GM23338 (cell line): ENCODE measurements at regions not wholly inside any gene's neighbourhood (a gene's known extent, or its start where the extent isn't known, plus 50 kb on each side); places are given as distances from the start of the nearest gene placed in this dataset.

Source experiments
- ATAC-seq: fragments of 200-7000 bp; cut with Tn5 transposase; 3 replicates; pipeline ENCODE4 v1.9.1; 2020
- DNase-seq: peaks from one replicate; pipeline ENCODE4 v3.0.0-alpha.2; 2015; ENCODE audit warnings: low spot score
- H2AFZ ChIP-seq: fragments of 200-600 bp; sonication (generic); 2 replicates; pipeline ENCODE4 v1.8.0; 2016; ENCODE audit warnings: antibody characterized with exemption, mild to moderate bottlenecking, moderate library complexity
- H3F3A ChIP-seq: fragments of 200-600 bp; sonication (generic); replicated peaks from 2 replicates; pipeline ENCODE4 v1.8.0; 2017; ENCODE audit warnings: antibody characterized with exemption, mixed run types, low read depth
- H3K27ac ChIP-seq: fragments of 200-600 bp; sonication (generic); 2 replicates; pipeline ENCODE4 v1.6.1; 2016; ENCODE audit warnings: low read depth
- H3K27me3 ChIP-seq: fragments of 200-600 bp; sonication (generic); 2 replicates; pipeline ENCODE4 v1.8.0; 2016; ENCODE audit warnings: mild to moderate bottlenecking, mixed run types, moderate library complexity; ENCODE audit not compliant: insufficient read depth
- H3K36me3 ChIP-seq: fragments of 200-600 bp; sonication (generic); 2 replicates; pipeline ENCODE4 v1.8.0; 2016; ENCODE audit warnings: mild to moderate bottlenecking; ENCODE audit not compliant: insufficient read depth
- H3K4me1 ChIP-seq: fragments of 200-600 bp; sonication (generic); 2 replicates; pipeline ENCODE4 v1.8.0; 2016; ENCODE audit warnings: mild to moderate bottlenecking, moderate library complexity; ENCODE audit not compliant: insufficient read depth
- H3K4me2 ChIP-seq: fragments of 200-600 bp; sonication (generic); 2 replicates; pipeline ENCODE4 v1.7.1; 2017; ENCODE audit warnings: mixed run types
- H3K4me3 ChIP-seq: fragments of 200-600 bp; sonication (generic); 2 replicates; pipeline ENCODE4 v1.6.1; 2016; ENCODE audit warnings: mixed run types
- H3K79me2 ChIP-seq: fragments of 200-600 bp; sonication (generic); replicated peaks from 2 replicates; pipeline ENCODE4 v1.8.0; 2017; ENCODE audit warnings: mild to moderate bottlenecking; ENCODE audit not compliant: insufficient read depth
- H3K9me2 ChIP-seq: fragments of 200-600 bp; sonication (generic); 2 replicates; pipeline ENCODE4 v1.8.0; 2017; ENCODE audit not compliant: insufficient read depth
- H4K20me1 ChIP-seq: fragments of 200-600 bp; sonication (generic); replicated peaks from 2 replicates; pipeline ENCODE4 v1.8.0; 2017; ENCODE audit warnings: mild to moderate bottlenecking; ENCODE audit not compliant: insufficient read depth
- H3K27ac Mint-ChIP-seq: 2 replicates; pipeline ENCODE4 v1.8.0; 2020; ENCODE audit warnings: inconsistent platforms, mild to moderate bottlenecking, moderate library complexity, mixed read lengths
- H3K27me3 Mint-ChIP-seq: 3 replicates; pipeline ENCODE4 v1.8.0; 2022; ENCODE audit warnings: low read depth, mild to moderate bottlenecking, moderate library complexity, mixed read lengths, inconsistent platforms; ENCODE audit not compliant: insufficient read depth, poor library complexity
- H3K36me3 Mint-ChIP-seq: 3 replicates; pipeline ENCODE4 v1.8.0; 2021; ENCODE audit warnings: low read depth, mild to moderate bottlenecking, inconsistent platforms, moderate library complexity, mixed read lengths
- H3K4me1 Mint-ChIP-seq: 3 replicates; pipeline ENCODE4 v1.8.0; 2020; ENCODE audit warnings: mild to moderate bottlenecking, inconsistent platforms, mixed read lengths
- H3K4me3 Mint-ChIP-seq: 3 replicates; pipeline ENCODE4 v1.8.0; 2021; ENCODE audit warnings: moderate library complexity, mild to moderate bottlenecking, inconsistent platforms, mixed read lengths
- H3K9me3 Mint-ChIP-seq: 3 replicates; pipeline ENCODE4 v1.8.0; 2020; ENCODE audit warnings: moderate library complexity, mild to moderate bottlenecking, inconsistent platforms, mixed read lengths
- CREB1 ChIP-seq: fragments of 250-450 bp; sonication (Bioruptor Pico); IDR thresholded peaks from 2 replicates; pipeline ENCODE4 v1.5.0; 2020; ENCODE audit warnings: low read depth, mild to moderate bottlenecking, moderate library complexity
- CTCF ChIP-seq, 2 experiments: fragments of 200-600 bp in 1 of 2; sonication (generic) in 1 of 2; conservative IDR thresholded peaks; 2 replicates each; pipeline versions ENCODE4 v1.5.1 to v1.6.1; 2016 to 2017; ENCODE audit warnings: antibody characterized with exemption in 2 of 2, low read depth in 2 of 2, mild to moderate bottlenecking in 2 of 2, moderate library complexity in 1 of 2
- EZH2 ChIP-seq: fragments of 200-600 bp; sonication (generic); IDR thresholded peaks from one replicate; pipeline ENCODE4 v1.8.0; 2017; ENCODE audit warnings: antibody characterized with exemption, mild to moderate bottlenecking, low read depth; ENCODE audit not compliant: unreplicated experiment
- EZH2phosphoT487 ChIP-seq: fragments of 200-600 bp; sonication (generic); IDR thresholded peaks from one replicate; pipeline ENCODE4 v1.8.1; 2018; ENCODE audit warnings: antibody characterized with exemption; ENCODE audit not compliant: unreplicated experiment
- JUNB ChIP-seq: IDR thresholded peaks from one replicate; pipeline ENCODE4 v1.6.1; 2016; ENCODE audit warnings: antibody characterized with exemption; ENCODE audit not compliant: unreplicated experiment
- NANOG ChIP-seq: IDR thresholded peaks from 2 replicates; pipeline ENCODE4 v1.6.1; 2016; ENCODE audit warnings: antibody characterized with exemption, borderline replicate concordance
- POLR2AphosphoS5 ChIP-seq: IDR thresholded peaks from 2 replicates; pipeline ENCODE4 v1.6.1; 2016; ENCODE audit warnings: antibody characterized with exemption, low read depth
- REST ChIP-seq: IDR thresholded peaks from one replicate; pipeline ENCODE4 v1.6.1; 2018; ENCODE audit warnings: antibody characterized with exemption; ENCODE audit not compliant: unreplicated experiment
- STAT1 ChIP-seq: IDR thresholded peaks from one replicate; pipeline ENCODE4 v1.6.1; 2016; ENCODE audit warnings: antibody characterized with exemption; ENCODE audit not compliant: unreplicated experiment
- ZNF114 ChIP-seq: fragments of 250-450 bp; sonication (Bioruptor Pico); IDR thresholded peaks from 2 replicates; pipeline ENCODE4 v1.5.0; 2020; ENCODE audit warnings: mild to moderate bottlenecking, moderate library complexity
- ZNF331 ChIP-seq: fragments of 250-450 bp; sonication (Bioruptor Pico); IDR thresholded peaks from 2 replicates; pipeline ENCODE4 v1.5.0; 2020; ENCODE audit warnings: low read depth, mild to moderate bottlenecking, moderate library complexity
- ZNF462 ChIP-seq: fragments of 250-450 bp; sonication (Bioruptor Pico); IDR thresholded peaks from 2 replicates; pipeline ENCODE4 v1.5.0; 2020; ENCODE audit warnings: mild to moderate bottlenecking, moderate library complexity
- TF ChIP-seq, protein P1 (sequence below): IDR thresholded peaks from 2 replicates; pipeline ENCODE4 v1.6.1; 2016; ENCODE audit warnings: antibody characterized with exemption

DNA sequence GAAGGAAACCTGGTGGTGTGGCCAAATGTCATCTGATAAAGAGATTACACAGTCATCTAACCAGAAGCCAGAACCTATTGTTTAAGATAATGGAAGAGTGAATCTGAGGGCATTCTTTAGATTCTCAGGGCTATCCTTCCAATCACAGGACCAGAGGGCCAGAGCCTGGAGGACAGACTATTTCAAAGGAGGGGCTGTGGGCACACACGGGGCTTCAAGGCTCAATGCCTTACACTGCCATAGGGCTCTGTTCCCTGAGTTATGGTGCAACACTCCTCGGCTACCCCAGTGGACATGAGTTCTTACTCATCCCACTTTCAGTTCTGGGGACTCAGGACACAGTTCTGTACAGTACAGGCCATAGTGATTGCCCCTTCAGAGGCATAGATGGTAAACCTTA, 343.9 kb upstream of the ALCAM start:
- no peaks in the 10 kb centered on the region for H3K79me2 ChIP-seq
- no peaks in the 10 kb centered on the region for H3F3A ChIP-seq
- no peaks in the 10 kb centered on the region for H3K36me3 ChIP-seq
- H3K27ac ChIP-seq: no peak overlapping the region
- H3K27me3 ChIP-seq: no peaks in the 10 kb centered on the region
- no peak overlapping the region for H3K4me3 Mint-ChIP-seq
- no peak overlapping the region for H3K4me2 ChIP-seq
- no peak for TF ChIP-seq ZNF462
- no peak for TF ChIP-seq EZH2
- no peak for TF ChIP-seq NANOG
- TF ChIP-seq, protein P1, sequence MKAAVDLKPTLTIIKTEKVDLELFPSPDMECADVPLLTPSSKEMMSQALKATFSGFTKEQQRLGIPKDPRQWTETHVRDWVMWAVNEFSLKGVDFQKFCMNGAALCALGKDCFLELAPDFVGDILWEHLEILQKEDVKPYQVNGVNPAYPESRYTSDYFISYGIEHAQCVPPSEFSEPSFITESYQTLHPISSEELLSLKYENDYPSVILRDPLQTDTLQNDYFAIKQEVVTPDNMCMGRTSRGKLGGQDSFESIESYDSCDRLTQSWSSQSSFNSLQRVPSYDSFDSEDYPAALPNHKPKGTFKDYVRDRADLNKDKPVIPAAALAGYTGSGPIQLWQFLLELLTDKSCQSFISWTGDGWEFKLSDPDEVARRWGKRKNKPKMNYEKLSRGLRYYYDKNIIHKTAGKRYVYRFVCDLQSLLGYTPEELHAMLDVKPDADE: no peak
- no peak for TF ChIP-seq POLR2AphosphoS5
- TF ChIP-seq ZNF331: no peak
- TF ChIP-seq JUNB: no peak
- no peak for TF ChIP-seq STAT1
- TF ChIP-seq CTCF (conservative IDR thresholded peaks at IDR 0.05; ENCODE audit: low read depth in 2 of 2): no peak
- no peak for TF ChIP-seq EZH2phosphoT487
- TF ChIP-seq REST: no peak
- no peak for TF ChIP-seq ZNF114 (CRISPR knock-in tag)
- TF ChIP-seq CREB1 (CRISPR knock-in tag): no peak
- DNase-seq (no peak), ATAC-seq (no peak)
- peaks cover 26% of the 10 kb centered on the region for H3K9me2 ChIP-seq
- no peak overlapping the region for H3K4me3 ChIP-seq
- H3K27me3 Mint-ChIP-seq: no peaks in the 10 kb centered on the region
- H3K4me1 Mint-ChIP-seq: no peaks in the 10 kb centered on the region
- no peak overlapping the region for H3K27ac Mint-ChIP-seq
- H3K4me1 ChIP-seq: no peaks in the 10 kb centered on the region
- no peaks in the 10 kb centered on the region for H4K20me1 ChIP-seq
- peaks cover 3% of the 10 kb centered on the region; the same call in 2 of the 3 replicates for H3K9me3 Mint-ChIP-seq
- H2AFZ ChIP-seq: no peak overlapping the region
- H3K36me3 Mint-ChIP-seq: 0 out of 3 replicates have a peak, but pooled peaks cover 4% of the 10 kb centered on the region
